ENCODE measurements at regions not wholly inside any gene's neighbourhood (a gene's known extent, or its start where the extent isn't known, plus 50 kb on each side); places are given as distances from the start of the nearest gene placed in this dataset.

GRCh38 chr4:134533068-134533467 lies 331.5 kb upstream of the PABPC4L start:
- TF ChIP-seq CTCF (IDR thresholded peaks at IDR 0.05; ENCODE audit: poor library complexity) (no peak), EZH2 (IDR thresholded peaks at IDR 0.05; ENCODE audit: borderline replicate concordance) (no peak), EZH2phosphoT487 (IDR thresholded peaks at IDR 0.05; ENCODE audit: low read depth, severe bottlenecking, unreplicated experiment) (no peak)
